ENCODE measurements at regions not wholly inside any gene's neighbourhood (a gene's known extent, or its start where the extent isn't known, plus 50 kb on each side); places are given as distances from the start of the nearest gene placed in this dataset.
A peak's percentile ranks its signal among the peaks of the same experiment; 100 is the strongest.
"Not testable (repeated sequence)": the region's sequence is repeated elsewhere in the genome, so short reads cannot be mapped to it uniquely, and the experiment has no call there.

- not testable (repeated sequence) for DNase-seq (ENCODE audit: low spot score)
Observed at GRCh38 chr9:64813072-64813471, 471.9 kb downstream of the FOXD4L5 start.

GRCh38 chr9:64778667-64779066 is 506.3 kb downstream of the FOXD4L5 start:
- DNase-seq (ENCODE audit: low spot score) = not testable (repeated sequence)

- DNase-seq (ENCODE audit: low spot score) = not testable (repeated sequence)
Observed at GRCh38 chr9:64776269-64776668, 508.7 kb downstream of the FOXD4L5 start.

GRCh38 chr9:64774813-64775793 is 509.9 kb downstream of the FOXD4L5 start:
- DNase-seq (ENCODE audit: low spot score) = not testable (repeated sequence)

GRCh38 chr9:64774004-64774812 is 510.8 kb downstream of the FOXD4L5 start:
- DNase-seq (ENCODE audit: low spot score) = not testable (repeated sequence)

- DNase-seq (ENCODE audit: low spot score) = no peak
Observed at GRCh38 chr9:64773491-64773931, 511.5 kb downstream of the FOXD4L5 start.

GRCh38 chr9:64772751-64773331 is 512.2 kb downstream of the FOXD4L5 start:
- not testable (repeated sequence) for DNase-seq (ENCODE audit: low spot score)

GRCh38 chr9:64772123-64772736 is 512.8 kb downstream of the FOXD4L5 start:
- peak; percentile 16 for DNase-seq (ENCODE audit: low spot score)

Measured in CD4-positive, alpha-beta T cell treated with Interleukin-15 for 4 hours (primary cell).